Spinal cord (tissue), 9 donors: ENCODE measurements at regions not wholly inside any gene's neighbourhood (a gene's known extent, or its start where the extent isn't known, plus 50 kb on each side); places are given as distances from the start of the nearest gene placed in this dataset.
A peak's percentile ranks its signal among the peaks of the same experiment; 100 is the strongest.

ENCODE experiments used
- DNase-seq, 6 donors: peaks; one replicate each; pipeline versions ENCODE4 v3.0.0 to v3.0.0-alpha.2; 2013 to 2015; ENCODE audit warnings: low spot score in 6 of 6, low read depth in 4 of 6
- H3K27ac ChIP-seq: one replicate; pipeline ENCODE4 v1.5.1; 2013; ENCODE audit warnings: low read depth, low read length, control low read depth
- H3K27me3 ChIP-seq: one replicate; pipeline ENCODE4 v1.6.1; 2013; ENCODE audit warnings: low read length; ENCODE audit not compliant: control insufficient read depth, insufficient read depth
- H3K36me3 ChIP-seq: one replicate; pipeline ENCODE4 v1.6.1; 2013; ENCODE audit warnings: low read length; ENCODE audit not compliant: control insufficient read depth, insufficient read depth
- H3K4me1 ChIP-seq: one replicate; pipeline ENCODE4 v1.6.1; 2013; ENCODE audit warnings: low read length; ENCODE audit not compliant: control insufficient read depth, insufficient read depth
- H3K4me3 ChIP-seq: one replicate; pipeline ENCODE4 v1.5.1; 2013; ENCODE audit warnings: low read depth, low read length, control low read depth
- H3K9me3 ChIP-seq: one replicate; pipeline ENCODE4 v1.6.1; 2013; ENCODE audit warnings: low read length; ENCODE audit not compliant: control insufficient read depth, insufficient read depth
- WGBS: methylation state at CpG from one replicate; pipeline ENCODE4 v1.1.5; 2013; ENCODE audit warnings: missing lambda C conversion rate; ENCODE audit not compliant: insufficient coverage; 5-methylcytosine and 5-hydroxymethylcytosine counted together
- donor health status: healthy.

DNA sequence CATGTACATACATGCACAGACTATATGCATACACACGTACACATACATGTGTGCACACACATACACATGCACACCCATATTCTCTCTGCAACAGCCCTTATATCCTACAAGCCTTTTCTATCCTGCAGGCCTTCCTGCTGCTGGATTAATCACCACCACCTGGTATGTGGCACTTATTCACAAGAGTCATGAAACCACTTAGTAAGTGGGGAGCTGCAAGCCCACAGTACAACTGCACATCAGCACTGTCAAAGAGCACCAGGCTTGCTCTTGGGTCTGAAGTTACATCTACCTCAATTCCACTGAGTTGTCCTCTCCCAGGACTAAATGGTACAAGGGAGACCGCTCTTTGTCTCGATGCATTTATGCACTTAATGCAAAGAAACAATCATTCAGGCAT lies 233.2 kb downstream of the KLF13 start:
- 80% methylated on average over 3 of the region's 3 CpGs for WGBS
- no peaks in the 10 kb centered on the region for H3K9me3 ChIP-seq

GRCh38 chr15:31560643-31561042 lies 234.0 kb downstream of the KLF13 start:
- no peak for DNase-seq
- Histone ChIP-seq H3K27ac (no peak overlapping the region), H3K4me3 (no peak overlapping the region), H3K4me1 (no peaks in the 10 kb centered on the region), H3K27me3 (no peaks in the 10 kb centered on the region), H3K9me3 (no peaks in the 10 kb centered on the region), H3K36me3 (peaks cover 17% of the 10 kb centered on the region)
- WGBS: 85% methylated on average over 2 of the region's 4 CpGs

More for the DNA sequence above, 233.2 kb downstream of the KLF13 start:
- no peak overlapping the region for H3K4me3 ChIP-seq
- H3K27ac ChIP-seq: no peak overlapping the region
- H3K4me1 ChIP-seq: peaks cover under 1% of the 10 kb centered on the region
- peaks cover 19% of the 10 kb centered on the region for H3K36me3 ChIP-seq
- peak in 1 of 6 donors; percentile 64 for DNase-seq
- no peaks in the 10 kb centered on the region for H3K27me3 ChIP-seq

DNA sequence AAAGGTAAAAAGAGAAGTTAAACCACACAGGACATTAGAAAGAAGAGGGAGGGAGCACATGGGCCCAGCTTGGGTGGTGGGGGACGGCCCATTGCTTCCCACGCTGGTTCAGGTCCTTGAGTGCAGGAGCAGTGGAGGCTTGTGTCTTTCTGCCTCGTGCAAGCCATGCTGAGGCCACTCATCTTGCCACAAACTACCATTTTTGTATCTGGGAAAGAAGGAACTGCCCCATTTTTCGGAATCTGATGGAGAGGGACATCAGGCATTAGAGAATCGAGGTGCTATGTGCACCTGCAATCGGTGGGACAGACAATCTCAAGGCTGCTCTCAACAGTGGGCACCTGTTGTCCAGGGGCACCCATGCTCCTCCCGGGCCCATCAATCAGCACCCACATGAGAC lies 234.5 kb downstream of the KLF13 start:
- Histone ChIP-seq H3K9me3 (no peaks in the 10 kb centered on the region), H3K27me3 (no peaks in the 10 kb centered on the region), H3K4me3 (no peak overlapping the region), H3K36me3 (peaks cover 17% of the 10 kb centered on the region), H3K27ac (no peak overlapping the region), H3K4me1 (no peaks in the 10 kb centered on the region)
- no peak for DNase-seq
- WGBS: 100% methylated on average over 4 of the region's 7 CpGs

GRCh38 chr15:31563001-31563400 lies 236.4 kb downstream of the KLF13 start:
- H3K4me3 ChIP-seq: no peak overlapping the region
- WGBS: 76% methylated on average over 2 of the region's 5 CpGs
- no peaks in the 10 kb centered on the region for H3K4me1 ChIP-seq
- no peak for DNase-seq
- H3K36me3 ChIP-seq: peaks cover 10% of the 10 kb centered on the region
- H3K27ac ChIP-seq: no peak overlapping the region
- no peaks in the 10 kb centered on the region for H3K27me3 ChIP-seq
- no peaks in the 10 kb centered on the region for H3K9me3 ChIP-seq

DNA sequence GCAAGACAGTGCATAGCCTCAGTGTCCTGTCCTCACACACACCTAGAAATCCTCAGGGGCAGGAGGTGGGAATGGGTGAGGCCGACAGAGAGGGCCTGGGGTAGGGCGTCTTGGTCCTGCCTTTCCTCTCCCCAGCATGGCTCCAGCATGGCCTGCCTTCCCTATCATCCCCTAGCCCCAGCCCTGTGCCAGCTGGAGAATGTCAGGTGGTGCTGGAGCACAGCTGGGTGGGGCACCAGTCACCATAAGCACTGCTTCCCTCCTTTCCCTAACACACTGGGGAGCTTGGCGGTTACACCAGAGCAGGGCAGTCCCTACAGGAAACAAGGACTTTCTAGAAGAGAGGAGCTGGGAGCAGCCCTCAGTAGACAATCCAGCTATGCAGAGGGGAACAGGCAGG lies 236.8 kb downstream of the KLF13 start:
- Histone ChIP-seq H3K27ac (no peak overlapping the region), H3K36me3 (peaks cover 9% of the 10 kb centered on the region), H3K9me3 (no peaks in the 10 kb centered on the region), H3K4me1 (no peaks in the 10 kb centered on the region), H3K27me3 (no peaks in the 10 kb centered on the region), H3K4me3 (no peak overlapping the region)
- no peak for DNase-seq
- 100% methylated on average over 1 of the region's 3 CpGs for WGBS

DNA sequence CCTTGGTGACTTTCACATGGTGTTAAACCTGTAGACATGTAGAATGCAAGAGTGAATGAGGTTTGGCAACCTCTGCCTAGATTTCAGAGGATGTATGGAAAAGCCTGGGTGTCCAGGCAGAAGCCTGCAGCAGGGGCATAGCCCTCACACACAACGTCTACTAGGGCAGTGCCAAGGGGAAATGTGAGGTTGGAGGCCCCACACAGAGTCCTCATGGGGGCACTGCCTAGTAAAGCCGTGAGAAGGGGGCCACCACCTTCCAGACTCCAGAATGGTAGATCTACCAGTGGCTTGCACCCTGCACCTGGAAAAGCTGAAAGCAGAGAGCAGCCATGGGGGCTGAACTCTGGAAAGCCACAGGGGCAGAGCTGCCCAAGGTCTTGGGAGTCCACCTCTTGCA lies 241.2 kb downstream of the KLF13 start:
- Histone ChIP-seq H3K9me3 (no peaks in the 10 kb centered on the region), H3K4me3 (no peak overlapping the region), H3K27ac (no peak overlapping the region), H3K27me3 (no peaks in the 10 kb centered on the region), H3K36me3 (peaks cover 7% of the 10 kb centered on the region), H3K4me1 (no peaks in the 10 kb centered on the region)
- WGBS: 94% methylated on average over 2 of the region's 2 CpGs
- DNase-seq: no peak

DNA sequence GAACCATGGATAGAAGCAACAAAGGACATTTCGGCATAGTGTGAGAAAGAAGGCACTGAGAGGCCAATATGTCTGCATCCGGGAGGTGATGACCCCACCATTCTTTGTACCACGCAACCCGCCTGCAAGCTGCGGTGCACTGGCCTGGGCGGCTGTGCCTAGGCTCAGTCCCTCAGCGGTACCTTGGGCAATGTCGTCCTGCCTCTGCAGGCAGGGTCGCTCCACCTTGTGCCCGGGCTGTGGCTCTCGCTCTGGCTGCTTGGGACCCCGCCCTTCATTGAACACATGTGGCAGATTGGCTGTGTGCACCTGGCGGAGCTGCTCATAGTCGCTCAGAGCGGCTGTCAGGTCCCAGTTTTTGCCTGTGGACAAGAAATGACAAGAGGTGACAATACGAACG lies 243.2 kb downstream of the KLF13 start:
- Histone ChIP-seq H3K36me3 (peaks cover 7% of the 10 kb centered on the region), H3K27me3 (no peaks in the 10 kb centered on the region), H3K4me3 (no peak overlapping the region), H3K27ac (no peak overlapping the region), H3K9me3 (no peaks in the 10 kb centered on the region), H3K4me1 (peaks cover 4% of the 10 kb centered on the region)
- DNase-seq: no peak
- WGBS: 96% methylated on average over 15 of the region's 17 CpGs

GRCh38 chr15:31570591-31570990 lies 244.0 kb downstream of the KLF13 start:
- Histone ChIP-seq H3K27me3 (no peaks in the 10 kb centered on the region), H3K4me3 (no peak overlapping the region), H3K36me3 (peaks cover 7% of the 10 kb centered on the region), H3K27ac (no peak overlapping the region), H3K4me1 (peaks cover 4% of the 10 kb centered on the region), H3K9me3 (no peaks in the 10 kb centered on the region)
- DNase-seq: no peak
- 96% methylated on average over 9 of the region's 11 CpGs for WGBS

- peaks cover 7% of the 10 kb centered on the region for H3K36me3 ChIP-seq
- peak in 1 of 6 donors; percentile 48 for DNase-seq
- 88% methylated on average over 3 of the region's 3 CpGs for WGBS
- H3K4me1 ChIP-seq: peaks cover 4% of the 10 kb centered on the region
- H3K9me3 ChIP-seq: no peaks in the 10 kb centered on the region
- H3K27ac ChIP-seq: no peak overlapping the region
- H3K27me3 ChIP-seq: no peaks in the 10 kb centered on the region
- no peak overlapping the region for H3K4me3 ChIP-seq
Measured at GRCh38 chr15:31571676-31572075, 245.0 kb downstream of the KLF13 start.

GRCh38 chr15:31573759-31574158 lies 247.1 kb downstream of the KLF13 start:
- no peak overlapping the region for H3K27ac ChIP-seq
- H3K36me3 ChIP-seq: peaks cover 4% of the 10 kb centered on the region
- peaks cover 4% of the 10 kb centered on the region for H3K4me1 ChIP-seq
- no peak overlapping the region for H3K4me3 ChIP-seq
- WGBS: no CpG with 5 or more reads among the region's 3 CpGs
- no peaks in the 10 kb centered on the region for H3K9me3 ChIP-seq
- no peak for DNase-seq
- no peaks in the 10 kb centered on the region for H3K27me3 ChIP-seq
